A549 (cell line): ENCODE measurements at regions not wholly inside any gene's neighbourhood (a gene's known extent, or its start where the extent isn't known, plus 50 kb on each side); places are given as distances from the start of the nearest gene placed in this dataset.

Experiments
- ATAC-seq, 2 experiments: fragments of 200-7000 bp in 1 of 2; fragments of >200 bp in 1 of 2; cut with Nextera tagmentation in 1 of 2; cut with Tn5 transposase in 1 of 2; 3 replicates each; pipeline versions ENCODE4 v1.8.0 to v1.9.1; 2018 to 2020; ENCODE audit warnings: mild to moderate bottlenecking in 1 of 2, moderate library complexity in 1 of 2
- CTCF ChIA-PET: fragments of 300-600 bp; sonication (Branson Sonifier 250); formaldehyde crosslinking; extraction: SDS; loops from one replicate; lab custom pipeline; 2021; ENCODE audit warnings: antibody characterized with exemption, inconsistent platforms; lab: Yijun Ruan, JAX
- POLR2A ChIA-PET: fragments of 350-600 bp; formaldehyde crosslinking; extraction: SDS; loops from one replicate; lab custom pipeline; 2021; ENCODE audit warnings: antibody characterized with exemption, inconsistent platforms; lab: Yijun Ruan, JAX
- DNase-seq, 2 experiments: peaks; one replicate each; pipeline versions ENCODE4 v3.0.0 to v3.0.0-alpha.2; 2011 to 2016; ENCODE audit warnings: low read depth in 1 of 2, low spot score in 1 of 2
- FAIRE-seq: peaks from 2 replicates; lab custom pipeline; 2011; peaks lifted over from hg19 to GRCh38; lab: Jason Lieb, UNC
- H3K27ac ChIP-seq, 2 experiments: fragments of >200 bp; sonication (Bioruptor Twin); formaldehyde crosslinking; 3 replicates each; pipeline ENCODE4 v1.5.1; 2016 to 2017
- H3K4me1 ChIP-seq: fragments of >200 bp; sonication (Bioruptor Twin); formaldehyde crosslinking; 3 replicates; pipeline ENCODE4 v1.6.1; 2016
- H3K4me2 ChIP-seq: fragments of >200 bp; sonication (Bioruptor Twin); formaldehyde crosslinking; 3 replicates; pipeline ENCODE4 v1.6.1; 2016
- H3K4me3 ChIP-seq: fragments of >200 bp; sonication (Bioruptor Twin); formaldehyde crosslinking; 3 replicates; pipeline ENCODE4 v1.5.1; 2016
- H3K9me3 ChIP-seq: fragments of >200 bp; sonication (Bioruptor Twin); formaldehyde crosslinking; 3 replicates; pipeline ENCODE4 v1.6.1; 2016
- BHLHE40 ChIP-seq: IDR thresholded peaks from 2 replicates; pipeline ENCODE4 v1.6.1; 2012; ENCODE audit warnings: low read depth, low read length, inconsistent platforms
- CBX2 ChIP-seq: fragments of 200-600 bp; sonication (generic); IDR thresholded peaks from 2 replicates; pipeline ENCODE4 v1.6.1; 2016; ENCODE audit warnings: low read depth, mild to moderate bottlenecking, borderline replicate concordance
- E2F6 ChIP-seq: IDR thresholded peaks from 2 replicates; pipeline ENCODE4 v1.6.1; 2012; ENCODE audit warnings: low read depth, borderline replicate concordance
- EHF ChIP-seq: fragments of 250-450 bp; sonication (Bioruptor Pico); IDR thresholded peaks from 2 replicates; pipeline ENCODE4 v1.5.0; 2020; ENCODE audit warnings: mild to moderate bottlenecking
- FOSL2 ChIP-seq, 2 experiments: fragments of 450-650 bp in 1 of 2; fragments of >200 bp in 1 of 2; sonication (Bioruptor Twin) in 1 of 2; formaldehyde crosslinking; IDR thresholded peaks; 2 replicates each; pipeline versions ENCODE4 v1.5.0 to v1.6.1; 2016 to 2020; ENCODE audit warnings: mild to moderate bottlenecking in 1 of 2, moderate library complexity in 1 of 2
- GATA3 ChIP-seq: IDR thresholded peaks from 2 replicates; pipeline ENCODE4 v1.6.1; 2012; ENCODE audit warnings: borderline replicate concordance
- HOXB13 ChIP-seq: fragments of 250-450 bp; sonication (Bioruptor Pico); IDR thresholded peaks from 2 replicates; pipeline ENCODE4 v1.5.0; 2020; ENCODE audit warnings: low read depth, mild to moderate bottlenecking, moderate library complexity
- JUN ChIP-seq, 2 experiments: fragments of >200 bp; sonication (Bioruptor Twin); formaldehyde crosslinking; IDR thresholded peaks; 2 replicates in 1 of 2; 3 replicates in 1 of 2; pipeline ENCODE4 v1.6.1; 2016 to 2017
- NFE2L2 ChIP-seq: fragments of 150-350 bp; conservative IDR thresholded peaks from 2 replicates; pipeline ENCODE4 v1.6.1; 2014; ENCODE audit warnings: low read length
- PHF8 ChIP-seq: fragments of 200-600 bp; sonication (generic); IDR thresholded peaks from 2 replicates; pipeline ENCODE4 v1.6.1; 2016; ENCODE audit warnings: low read depth, mild to moderate bottlenecking, antibody characterized with exemption, moderate library complexity, borderline replicate concordance
- RAD21 ChIP-seq, 2 experiments: fragments of >200 bp in 1 of 2; sonication (Bioruptor Twin) in 1 of 2; formaldehyde crosslinking in 1 of 2; IDR thresholded peaks in 1 of 2; conservative IDR thresholded peaks in 1 of 2; 2 replicates in 1 of 2; 3 replicates in 1 of 2; pipeline ENCODE4 v1.6.1; 2012 to 2018; ENCODE audit warnings: inconsistent platforms in 1 of 2
- RARB ChIP-seq: fragments of 250-450 bp; sonication (Bioruptor Pico); IDR thresholded peaks from 2 replicates; pipeline ENCODE4 v1.8.0; 2021; ENCODE audit warnings: mild to moderate bottlenecking, moderate library complexity
- RFX5 ChIP-seq: fragments of 450-650 bp; IDR thresholded peaks from 2 replicates; pipeline ENCODE4 v1.7.1; 2014; ENCODE audit warnings: antibody characterized with exemption, mild to moderate bottlenecking, moderate library complexity
- ZSCAN20 ChIP-seq: fragments of 250-450 bp; sonication (Bioruptor Pico); IDR thresholded peaks from 2 replicates; pipeline ENCODE4 v1.8.0; 2022; ENCODE audit warnings: mild to moderate bottlenecking, moderate library complexity
- WGBS: methylation state at CpG from one replicate; pipeline ENCODE4 v1.1.6; 2017; ENCODE audit errors: missing lambda C conversion rate; 5-methylcytosine and 5-hydroxymethylcytosine counted together
- TF ChIP-seq, protein P1 (sequence below): IDR thresholded peaks from 2 replicates; pipeline ENCODE4 v1.6.1; 2012
- TF ChIP-seq, protein P2 (sequence below): fragments of 200-600 bp; sonication (generic); IDR thresholded peaks from 2 replicates; pipeline ENCODE4 v1.6.1; 2016; ENCODE audit warnings: antibody characterized with exemption, mild to moderate bottlenecking, moderate library complexity
- TF ChIP-seq, protein P3 (sequence below): fragments of 250-450 bp; sonication (Bioruptor Pico); IDR thresholded peaks from 2 replicates; pipeline ENCODE4 v1.5.0; 2021; ENCODE audit warnings: mild to moderate bottlenecking, moderate library complexity, borderline replicate concordance

GRCh38 chr9:108549184-108549583, 306.6 kb downstream of the ACTL7B start:
- 35% methylated on average over 3 of the region's 3 CpGs for WGBS
- ChIA-PET CTCF (interaction anchor here (0.9 to 5.6 kb wide), 4 partner anchors 9 to 133 kb away, joined by 3 to 27 read pairs (median 4); no protein-coding TSS in a partner anchor), POLR2A (no interaction called here)
- FAIRE-seq (no peak), ATAC-seq (peak in 1 of 2 experiments; percentile 53; a peak in 3 of 6 replicates), DNase-seq (peak in 1 of 2 experiments; percentile 41)
- Histone ChIP-seq H3K4me2 (peak overlapping the region; percentile 15; the same call in 2 of the 3 replicates), H3K27ac (peak overlapping the region in 1 of 2 experiments; percentile 18; a peak in 1 of 6 replicates), H3K4me3 (no peak overlapping the region), H3K4me1 (peaks cover 30% of the 10 kb centered on the region), H3K9me3 (no peaks in the 10 kb centered on the region)
- TF ChIP-seq GATA3 (peak; percentile 47; the same call in 1 of the 2 replicates), FOSL2 (IDR thresholded peaks at IDR 0.05) (no peak), FOSL2 (CRISPR knock-in tag; IDR thresholded peaks at IDR 0.05) (0 out of 2 replicates have a peak, but pooled peaks have one; percentile 20), EHF (CRISPR knock-in tag) (no peak)

DNA sequence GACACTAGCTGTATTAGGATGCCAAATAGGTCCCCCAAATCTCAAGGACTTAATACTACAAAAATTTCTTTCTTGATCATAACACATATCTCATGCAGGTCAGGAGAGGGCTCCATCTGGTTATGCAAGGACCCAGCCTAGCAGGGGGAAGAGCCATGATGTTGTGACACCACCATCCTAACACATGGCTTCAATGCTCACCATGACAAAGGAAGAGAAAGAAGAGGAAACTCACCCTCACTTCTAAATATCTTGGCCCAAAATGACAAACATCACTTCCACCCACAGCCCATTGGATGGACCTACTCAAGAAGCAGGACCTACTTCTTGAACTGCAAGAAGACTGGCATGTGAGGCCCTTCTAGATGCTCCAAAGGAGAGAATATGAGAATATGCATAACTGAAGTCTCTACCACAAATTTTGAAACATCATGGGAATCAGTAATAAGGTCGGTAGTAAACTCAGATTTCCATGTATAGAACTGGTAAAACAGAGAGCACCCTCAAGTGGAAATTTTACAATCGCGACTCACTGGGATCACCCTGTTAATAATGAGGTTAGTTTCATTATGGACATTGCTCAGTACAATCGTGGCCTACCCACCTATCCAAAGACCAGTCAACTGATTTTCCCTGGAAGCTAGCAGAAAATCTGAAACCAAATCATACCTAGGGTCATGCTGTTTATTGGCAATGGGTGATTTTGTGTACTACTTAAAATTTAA, 308.2 kb downstream of the ACTL7B start:
- TF ChIP-seq JUN (IDR thresholded peaks at IDR 0.05) (no peak), E2F6 (no peak), CBX2 (no peak), RAD21 (conservative IDR thresholded peaks at IDR 0.05 in 1 of 2, IDR thresholded peaks at IDR 0.05 in 1 of 2) (no peak), NFE2L2 (no peak), PHF8 (no peak), ZSCAN20 (no peak), RFX5 (no peak), HOXB13 (CRISPR knock-in tag) (no peak), RARB (CRISPR knock-in tag) (no peak), BHLHE40 (no peak)
- TF ChIP-seq, protein P1, sequence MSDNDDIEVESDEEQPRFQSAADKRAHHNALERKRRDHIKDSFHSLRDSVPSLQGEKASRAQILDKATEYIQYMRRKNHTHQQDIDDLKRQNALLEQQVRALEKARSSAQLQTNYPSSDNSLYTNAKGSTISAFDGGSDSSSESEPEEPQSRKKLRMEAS: no peak
- TF ChIP-seq, protein P2, sequence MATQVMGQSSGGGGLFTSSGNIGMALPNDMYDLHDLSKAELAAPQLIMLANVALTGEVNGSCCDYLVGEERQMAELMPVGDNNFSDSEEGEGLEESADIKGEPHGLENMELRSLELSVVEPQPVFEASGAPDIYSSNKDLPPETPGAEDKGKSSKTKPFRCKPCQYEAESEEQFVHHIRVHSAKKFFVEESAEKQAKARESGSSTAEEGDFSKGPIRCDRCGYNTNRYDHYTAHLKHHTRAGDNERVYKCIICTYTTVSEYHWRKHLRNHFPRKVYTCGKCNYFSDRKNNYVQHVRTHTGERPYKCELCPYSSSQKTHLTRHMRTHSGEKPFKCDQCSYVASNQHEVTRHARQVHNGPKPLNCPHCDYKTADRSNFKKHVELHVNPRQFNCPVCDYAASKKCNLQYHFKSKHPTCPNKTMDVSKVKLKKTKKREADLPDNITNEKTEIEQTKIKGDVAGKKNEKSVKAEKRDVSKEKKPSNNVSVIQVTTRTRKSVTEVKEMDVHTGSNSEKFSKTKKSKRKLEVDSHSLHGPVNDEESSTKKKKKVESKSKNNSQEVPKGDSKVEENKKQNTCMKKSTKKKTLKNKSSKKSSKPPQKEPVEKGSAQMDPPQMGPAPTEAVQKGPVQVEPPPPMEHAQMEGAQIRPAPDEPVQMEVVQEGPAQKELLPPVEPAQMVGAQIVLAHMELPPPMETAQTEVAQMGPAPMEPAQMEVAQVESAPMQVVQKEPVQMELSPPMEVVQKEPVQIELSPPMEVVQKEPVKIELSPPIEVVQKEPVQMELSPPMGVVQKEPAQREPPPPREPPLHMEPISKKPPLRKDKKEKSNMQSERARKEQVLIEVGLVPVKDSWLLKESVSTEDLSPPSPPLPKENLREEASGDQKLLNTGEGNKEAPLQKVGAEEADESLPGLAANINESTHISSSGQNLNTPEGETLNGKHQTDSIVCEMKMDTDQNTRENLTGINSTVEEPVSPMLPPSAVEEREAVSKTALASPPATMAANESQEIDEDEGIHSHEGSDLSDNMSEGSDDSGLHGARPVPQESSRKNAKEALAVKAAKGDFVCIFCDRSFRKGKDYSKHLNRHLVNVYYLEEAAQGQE: no peak
- TF ChIP-seq, protein P3, sequence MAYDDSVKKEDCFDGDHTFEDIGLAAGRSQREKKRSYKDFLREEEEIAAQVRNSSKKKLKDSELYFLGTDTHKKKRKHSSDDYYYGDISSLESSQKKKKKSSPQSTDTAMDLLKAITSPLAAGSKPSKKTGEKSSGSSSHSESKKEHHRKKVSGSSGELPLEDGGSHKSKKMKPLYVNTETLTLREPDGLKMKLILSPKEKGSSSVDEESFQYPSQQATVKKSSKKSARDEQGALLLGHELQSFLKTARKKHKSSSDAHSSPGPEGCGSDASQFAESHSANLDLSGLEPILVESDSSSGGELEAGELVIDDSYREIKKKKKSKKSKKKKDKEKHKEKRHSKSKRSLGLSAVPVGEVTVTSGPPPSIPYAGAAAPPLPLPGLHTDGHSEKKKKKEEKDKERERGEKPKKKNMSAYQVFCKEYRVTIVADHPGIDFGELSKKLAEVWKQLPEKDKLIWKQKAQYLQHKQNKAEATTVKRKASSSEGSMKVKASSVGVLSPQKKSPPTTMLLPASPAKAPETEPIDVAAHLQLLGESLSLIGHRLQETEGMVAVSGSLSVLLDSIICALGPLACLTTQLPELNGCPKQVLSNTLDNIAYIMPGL: no peak
- ChIA-PET POLR2A (no interaction called here), CTCF (interaction anchor here (1.2 to 5.6 kb wide), 4 partner anchors 9 to 131 kb away, joined by 3 to 27 read pairs (median 4); no protein-coding TSS in a partner anchor)

More for the DNA sequence above, 308.2 kb downstream of the ACTL7B start:
- FAIRE-seq (no peak), ATAC-seq (no peak), DNase-seq (no peak)
- Histone ChIP-seq H3K4me3 (no peak overlapping the region), H3K4me1 (peaks cover 35% of the 10 kb centered on the region), H3K27ac (no peak overlapping the region), H3K9me3 (no peaks in the 10 kb centered on the region), H3K4me2 (no peak overlapping the region)
- WGBS: 73% methylated on average over 4 of the region's 4 CpGs
